ENCODE measurements at regions not wholly inside any gene's neighbourhood (a gene's known extent, or its start where the extent isn't known, plus 50 kb on each side); places are given as distances from the start of the nearest gene placed in this dataset.

GRCh38 chr6:81054036-81054435, 698.4 kb downstream of the TENT5A start:
- TF ChIP-seq CTCF (IDR thresholded peaks at IDR 0.05) (no peak), POLR2A (IDR thresholded peaks at IDR 0.05) (no peak), POLR2AphosphoS5 (IDR thresholded peaks at IDR 0.05) (no peak)

Measured in prostate gland (tissue), 2 donors.